Panc1 (cell line): ENCODE measurements at regions not wholly inside any gene's neighbourhood (a gene's known extent, or its start where the extent isn't known, plus 50 kb on each side); places are given as distances from the start of the nearest gene placed in this dataset.

Experiments used
- POLR2AphosphoS5 ChIP-seq: IDR thresholded peaks from 2 replicates; pipeline ENCODE4 v1.6.1; 2012; ENCODE audit warnings: mild to moderate bottlenecking, low read depth, low read length, moderate library complexity
- SIN3A ChIP-seq: IDR thresholded peaks from 2 replicates; pipeline ENCODE4 v1.6.1; 2012; ENCODE audit warnings: low read depth, mild to moderate bottlenecking, low read length, moderate library complexity, borderline replicate concordance; ENCODE audit not compliant: insufficient read depth
- TCF7L2 ChIP-seq: IDR thresholded peaks from 2 replicates; pipeline ENCODE4 v1.6.1; 2011; ENCODE audit warnings: mild to moderate bottlenecking, low read depth, low read length, inconsistent platforms
- TF ChIP-seq, protein P1 (sequence below): fragments of 450-650 bp; IDR thresholded peaks from 2 replicates; pipeline ENCODE4 v1.5.1; 2017; ENCODE audit warnings: mild to moderate bottlenecking
- TF ChIP-seq, protein P2 (sequence below), 2 experiments: IDR thresholded peaks; 2 replicates each; pipeline ENCODE4 v1.6.1; 2011 to 2012; ENCODE audit warnings: low read depth in 2 of 2, control low read depth in 1 of 2, low read length in 1 of 2, mild to moderate bottlenecking in 1 of 2, moderate library complexity in 1 of 2; ENCODE audit not compliant: insufficient read depth in 1 of 2

DNA sequence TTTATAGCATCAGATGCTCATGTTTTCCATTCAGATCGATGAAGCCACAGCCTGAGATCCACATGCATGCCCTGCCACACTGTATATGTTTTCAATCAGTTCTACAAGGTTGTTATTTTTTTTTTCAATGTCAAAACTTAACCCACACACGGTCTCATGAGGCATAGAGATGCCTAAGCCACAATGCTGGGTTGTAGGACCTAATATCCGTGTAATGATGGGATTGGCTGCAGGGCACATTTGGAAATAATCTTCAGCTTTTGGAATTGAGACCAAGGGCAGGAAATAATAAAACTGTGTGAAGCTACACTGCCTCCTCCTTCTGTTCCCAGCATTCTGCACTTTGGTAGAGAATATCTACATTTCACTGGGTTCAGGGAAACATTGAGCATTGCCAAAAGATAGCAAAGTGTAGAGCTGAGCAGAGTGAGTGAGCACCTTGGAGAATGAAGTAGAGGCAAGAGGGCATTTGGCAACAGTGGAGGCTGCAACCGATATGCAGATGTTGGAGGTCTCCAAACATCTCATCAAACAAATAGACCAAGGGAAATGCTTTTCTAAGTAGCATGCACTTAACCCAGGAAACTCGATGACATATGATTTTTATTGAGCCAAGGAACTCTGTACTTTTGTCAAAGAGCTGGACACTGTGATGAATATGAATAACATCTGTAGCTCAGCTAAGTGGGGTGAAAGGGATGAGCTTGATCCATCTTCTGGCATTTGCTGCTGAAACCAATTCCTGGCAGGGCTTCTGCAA, 176.7 kb downstream of the LYPLAL1 start:
- TF ChIP-seq POLR2AphosphoS5 (no peak), TCF7L2 (no peak), SIN3A (no peak)
- TF ChIP-seq, protein P1, sequence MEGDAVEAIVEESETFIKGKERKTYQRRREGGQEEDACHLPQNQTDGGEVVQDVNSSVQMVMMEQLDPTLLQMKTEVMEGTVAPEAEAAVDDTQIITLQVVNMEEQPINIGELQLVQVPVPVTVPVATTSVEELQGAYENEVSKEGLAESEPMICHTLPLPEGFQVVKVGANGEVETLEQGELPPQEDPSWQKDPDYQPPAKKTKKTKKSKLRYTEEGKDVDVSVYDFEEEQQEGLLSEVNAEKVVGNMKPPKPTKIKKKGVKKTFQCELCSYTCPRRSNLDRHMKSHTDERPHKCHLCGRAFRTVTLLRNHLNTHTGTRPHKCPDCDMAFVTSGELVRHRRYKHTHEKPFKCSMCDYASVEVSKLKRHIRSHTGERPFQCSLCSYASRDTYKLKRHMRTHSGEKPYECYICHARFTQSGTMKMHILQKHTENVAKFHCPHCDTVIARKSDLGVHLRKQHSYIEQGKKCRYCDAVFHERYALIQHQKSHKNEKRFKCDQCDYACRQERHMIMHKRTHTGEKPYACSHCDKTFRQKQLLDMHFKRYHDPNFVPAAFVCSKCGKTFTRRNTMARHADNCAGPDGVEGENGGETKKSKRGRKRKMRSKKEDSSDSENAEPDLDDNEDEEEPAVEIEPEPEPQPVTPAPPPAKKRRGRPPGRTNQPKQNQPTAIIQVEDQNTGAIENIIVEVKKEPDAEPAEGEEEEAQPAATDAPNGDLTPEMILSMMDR, result no peak
- TF ChIP-seq, protein P2, sequence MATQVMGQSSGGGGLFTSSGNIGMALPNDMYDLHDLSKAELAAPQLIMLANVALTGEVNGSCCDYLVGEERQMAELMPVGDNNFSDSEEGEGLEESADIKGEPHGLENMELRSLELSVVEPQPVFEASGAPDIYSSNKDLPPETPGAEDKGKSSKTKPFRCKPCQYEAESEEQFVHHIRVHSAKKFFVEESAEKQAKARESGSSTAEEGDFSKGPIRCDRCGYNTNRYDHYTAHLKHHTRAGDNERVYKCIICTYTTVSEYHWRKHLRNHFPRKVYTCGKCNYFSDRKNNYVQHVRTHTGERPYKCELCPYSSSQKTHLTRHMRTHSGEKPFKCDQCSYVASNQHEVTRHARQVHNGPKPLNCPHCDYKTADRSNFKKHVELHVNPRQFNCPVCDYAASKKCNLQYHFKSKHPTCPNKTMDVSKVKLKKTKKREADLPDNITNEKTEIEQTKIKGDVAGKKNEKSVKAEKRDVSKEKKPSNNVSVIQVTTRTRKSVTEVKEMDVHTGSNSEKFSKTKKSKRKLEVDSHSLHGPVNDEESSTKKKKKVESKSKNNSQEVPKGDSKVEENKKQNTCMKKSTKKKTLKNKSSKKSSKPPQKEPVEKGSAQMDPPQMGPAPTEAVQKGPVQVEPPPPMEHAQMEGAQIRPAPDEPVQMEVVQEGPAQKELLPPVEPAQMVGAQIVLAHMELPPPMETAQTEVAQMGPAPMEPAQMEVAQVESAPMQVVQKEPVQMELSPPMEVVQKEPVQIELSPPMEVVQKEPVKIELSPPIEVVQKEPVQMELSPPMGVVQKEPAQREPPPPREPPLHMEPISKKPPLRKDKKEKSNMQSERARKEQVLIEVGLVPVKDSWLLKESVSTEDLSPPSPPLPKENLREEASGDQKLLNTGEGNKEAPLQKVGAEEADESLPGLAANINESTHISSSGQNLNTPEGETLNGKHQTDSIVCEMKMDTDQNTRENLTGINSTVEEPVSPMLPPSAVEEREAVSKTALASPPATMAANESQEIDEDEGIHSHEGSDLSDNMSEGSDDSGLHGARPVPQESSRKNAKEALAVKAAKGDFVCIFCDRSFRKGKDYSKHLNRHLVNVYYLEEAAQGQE (IDR thresholded peaks at IDR 0.05; ENCODE audit: insufficient read depth in 1 of 2, low read depth in 2 of 2, low read length in 1 of 2), result no peak
